NCI-H146 treated with DMSO at 0.1 percent for 48 hours (cell line): ENCODE measurements at regions not wholly inside any gene's neighbourhood (a gene's known extent, or its start where the extent isn't known, plus 50 kb on each side); places are given as distances from the start of the nearest gene placed in this dataset.
"Not testable (repeated sequence)": the region's sequence is repeated elsewhere in the genome, so short reads cannot be mapped to it uniquely, and the experiment has no call there.

Source experiments
- DNase-seq: peaks from one replicate; lab custom pipeline; 2025; ENCODE audit not compliant: unreplicated experiment; lab: John Stamatoyannopoulos, UW

DNA sequence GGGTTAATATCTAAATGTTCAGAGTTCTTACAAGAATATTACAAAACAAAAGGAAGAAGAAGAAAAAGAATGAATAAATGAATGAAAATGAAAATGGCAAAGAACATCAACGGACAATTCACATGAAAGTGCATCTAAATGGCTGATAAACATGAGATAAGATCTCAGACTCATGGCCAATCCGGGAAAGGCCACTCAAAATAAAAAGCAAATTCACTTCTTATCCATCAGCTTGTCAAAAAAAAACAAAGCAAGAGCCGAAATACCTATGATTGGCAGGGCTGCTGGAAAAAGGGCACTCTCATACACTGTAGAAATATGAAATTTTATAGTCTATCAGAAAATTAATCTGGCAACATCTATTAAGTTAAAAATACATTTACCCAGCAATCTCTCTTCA, 103.6 kb upstream of the EDEM3 start:
- DNase-seq, result no peak

DNA sequence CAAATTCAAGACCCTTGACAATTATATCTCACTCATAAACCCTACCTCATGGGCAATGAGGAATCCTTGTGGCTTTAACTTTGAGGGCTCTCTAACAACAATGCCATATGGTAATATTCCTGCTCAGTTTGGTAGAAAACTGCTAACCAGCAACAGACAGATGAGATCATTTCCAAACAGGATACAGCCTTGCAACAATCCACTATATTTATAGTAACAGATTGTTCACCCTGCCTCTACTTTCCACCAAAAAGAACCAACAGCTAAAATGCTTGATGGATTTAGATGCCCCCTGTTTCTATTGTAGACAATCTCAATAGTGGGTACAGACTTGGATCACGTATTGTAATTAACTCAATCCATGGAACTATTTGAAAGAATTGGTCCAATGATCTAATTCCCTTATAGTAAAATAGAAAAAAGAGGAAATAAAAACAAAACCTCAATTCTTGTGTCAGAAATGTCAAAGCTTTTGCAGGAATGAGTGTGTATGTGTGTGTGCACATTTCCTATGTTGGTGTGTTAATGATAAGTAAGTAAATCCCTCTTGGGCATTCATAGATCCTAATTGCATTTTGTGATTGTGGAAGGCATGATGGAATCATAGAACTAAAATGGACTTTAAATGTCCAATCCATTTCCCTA, 100.0 kb upstream of the EDEM3 start:
- no peak for DNase-seq

DNA sequence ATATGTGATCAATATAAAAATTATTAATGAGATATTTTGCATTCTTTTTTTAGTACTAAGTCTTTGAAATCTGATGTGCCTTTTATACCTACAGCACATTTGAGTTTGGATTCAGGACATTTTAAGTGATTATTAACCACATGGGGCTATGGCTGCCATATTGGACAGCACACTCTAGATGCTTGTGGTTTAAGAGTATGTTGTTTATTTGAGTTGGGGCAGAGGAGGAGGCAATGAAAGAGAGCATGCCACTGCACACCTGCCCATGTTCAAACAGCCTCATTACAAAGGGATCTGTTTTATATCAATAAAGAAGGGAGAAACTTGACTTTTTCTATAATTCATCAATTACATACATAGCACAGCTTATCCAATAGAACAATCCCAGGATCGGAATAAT, 99.4 kb upstream of the EDEM3 start:
- no peak for DNase-seq

DNA sequence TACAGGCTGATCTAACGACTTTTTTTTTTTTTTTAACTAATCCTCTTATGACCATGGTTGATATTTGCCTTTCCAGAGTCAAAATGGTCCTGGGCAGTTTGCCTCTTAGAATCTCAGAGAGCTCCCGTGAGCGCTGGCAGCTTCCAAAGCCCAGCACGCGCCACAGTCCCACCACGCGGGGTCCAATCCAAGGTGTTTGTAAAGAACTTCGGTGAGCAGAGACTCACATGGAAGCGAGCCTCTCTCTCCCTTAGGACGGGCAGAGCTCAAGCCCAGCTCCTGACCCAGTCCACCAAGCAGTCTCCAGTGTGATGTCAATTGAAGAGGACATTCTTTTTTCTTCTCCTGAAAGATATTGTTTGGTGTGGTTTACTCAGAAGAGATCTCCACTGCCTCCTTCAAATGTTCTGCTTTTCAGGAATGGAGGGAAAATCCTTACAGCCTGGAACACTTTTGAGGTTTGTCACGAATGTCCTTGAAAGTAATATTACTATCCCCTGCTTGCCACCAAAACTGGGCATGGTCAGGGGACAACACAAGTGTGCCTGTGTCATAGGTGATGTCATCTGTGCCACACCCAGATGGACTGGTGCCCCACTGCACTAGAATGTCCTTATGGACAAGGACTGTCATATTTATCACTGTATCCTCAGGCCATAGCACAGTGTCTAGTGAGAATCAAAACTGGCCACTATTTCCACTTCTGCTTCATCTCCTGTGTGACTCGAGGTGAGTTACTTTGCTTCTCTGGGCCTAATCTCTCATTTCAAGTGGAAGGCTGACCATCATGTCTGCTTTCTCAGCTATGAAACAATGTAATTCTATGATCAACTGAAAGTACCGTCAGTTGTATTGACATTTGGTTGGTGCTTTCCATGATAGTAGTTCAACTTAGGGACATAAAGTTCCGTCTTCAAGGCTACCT, 97.4 kb upstream of the EDEM3 start:
- no peak for DNase-seq

DNA sequence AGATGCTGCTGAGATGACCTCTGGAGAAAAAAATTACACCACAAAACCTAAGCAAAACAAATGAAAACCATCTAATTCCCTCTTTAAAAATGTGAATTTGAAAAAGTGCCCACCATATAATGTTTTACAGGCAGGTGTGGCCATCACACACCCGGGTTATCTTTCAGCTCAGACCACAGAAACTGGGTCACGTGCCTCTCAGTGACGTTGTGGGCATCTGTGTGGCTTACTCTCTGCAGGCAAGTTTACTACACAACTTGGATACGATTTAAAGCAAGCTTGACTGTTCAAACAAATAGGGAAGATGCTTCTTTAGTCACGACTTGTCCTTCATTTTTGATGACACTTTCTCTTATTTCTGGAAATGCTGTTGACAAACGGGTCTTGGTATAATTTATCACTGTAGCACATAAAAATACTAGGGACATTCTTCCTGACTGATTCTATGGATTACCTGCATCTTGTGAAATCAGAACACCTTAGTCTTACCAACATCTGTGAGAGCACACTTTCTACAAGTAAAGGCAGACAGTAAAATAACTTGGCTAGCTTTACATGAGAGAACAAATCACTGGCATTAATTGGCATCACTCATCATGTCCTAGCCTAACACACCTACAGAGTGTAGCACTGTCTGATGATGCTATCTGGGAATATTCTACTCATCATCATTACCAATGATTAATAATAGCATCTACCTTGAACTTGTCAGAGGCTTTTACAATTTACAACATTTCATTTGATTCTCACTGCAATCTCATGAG, 89.3 kb upstream of the EDEM3 start:
- DNase-seq, result no peak

DNA sequence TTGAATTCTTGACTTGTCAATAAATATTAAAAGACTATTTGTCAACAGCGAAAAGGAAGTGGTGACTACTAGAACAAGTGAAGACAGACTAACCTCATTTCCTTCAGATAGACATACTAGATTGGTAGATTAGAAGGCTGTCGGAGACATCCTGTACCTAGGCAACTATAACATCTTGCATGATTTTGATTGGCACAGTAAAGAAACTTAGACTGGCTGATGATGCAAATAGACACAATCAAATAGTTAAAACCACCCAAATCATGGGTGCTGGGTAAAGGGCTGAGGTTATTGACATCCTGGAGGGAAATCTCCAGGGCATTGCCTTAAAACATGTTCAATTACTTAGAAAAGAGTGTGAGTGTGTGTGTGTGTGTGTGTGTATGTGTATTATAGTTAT, 85.9 kb upstream of the EDEM3 start:
- DNase-seq, result no peak

DNA sequence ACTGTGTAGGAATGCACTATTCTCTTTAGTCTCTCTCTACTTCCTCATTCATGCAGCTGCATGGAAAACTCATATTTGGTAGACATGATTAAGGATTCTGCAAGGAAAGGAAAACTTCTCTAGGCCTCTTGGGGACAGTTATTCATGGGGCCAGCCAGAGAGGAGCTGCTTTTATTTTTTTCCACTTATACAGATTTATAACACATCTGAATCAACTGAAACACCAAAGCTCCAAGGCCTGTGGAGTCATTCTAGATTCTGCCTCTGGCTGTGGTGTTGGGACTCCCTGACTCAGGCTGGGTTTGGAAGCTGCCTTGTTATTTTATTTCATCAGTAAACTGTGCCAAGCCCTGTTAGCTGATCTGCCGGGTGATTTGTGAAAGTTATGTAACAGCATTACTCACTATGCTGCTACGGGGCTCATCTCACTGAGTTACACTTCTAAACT, 83.9 kb upstream of the EDEM3 start:
- DNase-seq, result no peak

DNA sequence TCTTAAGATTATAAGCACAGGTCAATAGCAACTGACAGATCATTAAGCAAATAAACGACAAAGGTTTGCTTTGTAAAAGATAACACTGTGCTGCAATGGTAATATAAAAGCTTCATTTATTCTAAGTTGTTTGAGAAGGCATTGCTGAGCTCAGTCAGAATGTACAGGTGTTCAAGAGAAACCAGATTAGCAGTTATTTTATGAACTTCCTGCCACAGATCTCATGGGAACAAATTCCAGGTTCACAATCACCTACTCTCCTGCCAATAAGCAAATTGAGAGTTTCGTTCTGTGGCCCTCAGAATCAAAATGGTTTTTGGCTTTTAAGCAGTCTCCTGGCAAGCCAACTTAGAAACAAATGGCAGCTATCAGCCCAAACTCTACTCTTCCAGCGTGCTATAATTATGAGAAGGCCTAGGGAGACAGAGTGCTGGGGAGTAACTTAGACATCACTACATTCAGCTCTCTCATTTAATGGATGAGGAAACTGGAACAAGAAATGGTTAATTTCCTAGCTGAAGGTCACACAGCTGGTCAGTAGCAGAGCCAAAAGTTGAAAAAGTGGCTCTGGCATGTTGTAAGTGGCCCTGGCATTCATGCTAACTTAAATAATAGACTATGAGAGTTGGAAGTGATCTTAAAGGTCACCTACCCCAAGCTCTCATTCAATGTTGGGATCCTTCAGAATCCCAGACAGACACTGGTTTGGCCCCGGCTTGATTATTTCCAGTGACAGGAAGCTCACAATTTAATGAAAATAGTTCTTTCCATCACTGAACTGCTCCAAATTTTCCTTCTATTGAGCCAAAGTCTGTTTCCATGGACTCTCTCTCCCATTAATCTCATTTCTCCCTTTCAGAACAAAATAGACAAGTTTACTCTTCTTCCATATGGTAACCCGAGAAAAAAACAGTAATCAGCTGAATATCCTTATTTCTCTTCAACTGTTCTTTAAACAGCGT, 82.6 kb upstream of the EDEM3 start:
- no peak for DNase-seq

DNA sequence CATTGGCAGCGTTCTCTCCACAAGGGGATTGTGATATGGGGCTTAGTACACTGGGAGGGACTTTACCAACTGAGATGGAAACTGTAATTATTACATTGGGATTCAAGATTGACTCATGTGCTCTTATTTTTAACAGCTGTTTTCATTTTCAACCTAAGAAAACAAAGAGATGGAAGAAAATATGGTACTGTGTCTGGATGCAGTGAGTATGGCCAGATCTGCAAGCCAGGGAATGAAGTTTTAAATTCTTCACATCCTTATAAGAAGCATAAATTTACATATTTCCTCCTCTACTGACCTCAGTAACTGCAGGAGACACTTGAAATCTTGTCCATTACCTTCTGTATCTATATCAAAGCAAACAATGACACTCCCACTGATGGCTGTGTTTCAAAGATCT, 81.5 kb upstream of the EDEM3 start:
- no peak for DNase-seq

DNA sequence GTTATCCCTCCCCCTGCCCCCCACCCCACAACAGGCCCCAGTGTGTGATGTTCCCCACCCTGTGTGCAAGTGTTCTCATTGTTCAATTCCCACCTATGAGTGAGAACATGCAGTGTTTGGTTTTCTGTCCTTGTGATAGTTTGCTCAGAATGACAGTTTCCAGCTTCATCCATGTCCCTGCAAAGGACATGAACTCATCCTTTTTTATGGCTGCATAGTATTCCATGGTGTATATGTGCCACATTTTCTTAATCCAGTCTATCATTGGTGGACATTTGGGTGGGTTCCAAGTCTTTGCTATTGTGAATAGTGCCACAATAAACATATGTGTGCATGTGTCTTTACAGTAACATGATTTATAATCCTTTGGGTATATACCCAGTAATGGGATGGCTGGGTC, 79.3 kb upstream of the EDEM3 start:
- DNase-seq, result not testable (repeated sequence)

DNA sequence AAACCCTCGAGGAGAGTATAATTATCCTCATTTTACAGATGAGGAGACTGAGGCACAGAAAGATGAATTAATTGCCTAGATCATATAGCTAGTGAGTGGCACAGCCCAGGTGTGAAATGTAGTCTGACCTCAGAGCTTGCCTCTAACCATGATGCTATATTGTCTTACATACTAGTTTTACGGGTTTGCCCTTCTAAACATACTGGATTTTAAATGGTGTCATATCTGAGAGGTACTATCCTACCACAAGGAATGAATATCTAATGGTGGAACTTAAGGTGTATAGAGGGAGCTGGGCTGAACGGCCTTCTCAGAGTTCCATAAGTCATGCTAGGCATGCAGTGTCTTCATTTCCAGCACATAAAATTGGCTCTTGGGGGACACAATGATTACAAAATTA, 77.9 kb upstream of the EDEM3 start:
- DNase-seq, result no peak

DNA sequence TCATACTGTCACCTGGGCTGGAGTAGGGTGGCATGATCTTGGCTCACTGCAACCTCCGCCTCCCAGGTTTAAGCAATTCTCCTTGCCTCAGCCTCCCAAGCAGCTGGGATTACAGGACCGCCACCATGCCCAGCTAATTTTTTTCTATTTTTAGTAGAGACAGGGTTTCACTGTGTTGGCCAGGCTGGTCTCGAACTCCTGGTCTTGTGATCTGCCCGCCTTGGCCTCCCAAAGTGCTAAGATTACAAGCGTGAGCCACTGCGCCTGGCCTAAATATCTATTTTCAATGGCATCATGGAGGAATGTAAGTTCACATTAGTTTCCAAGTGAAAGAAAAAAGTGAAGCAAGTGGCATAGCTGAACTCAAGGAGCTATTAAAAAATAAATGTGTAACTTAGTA, 74.8 kb upstream of the EDEM3 start:
- not testable (repeated sequence) for DNase-seq

DNA sequence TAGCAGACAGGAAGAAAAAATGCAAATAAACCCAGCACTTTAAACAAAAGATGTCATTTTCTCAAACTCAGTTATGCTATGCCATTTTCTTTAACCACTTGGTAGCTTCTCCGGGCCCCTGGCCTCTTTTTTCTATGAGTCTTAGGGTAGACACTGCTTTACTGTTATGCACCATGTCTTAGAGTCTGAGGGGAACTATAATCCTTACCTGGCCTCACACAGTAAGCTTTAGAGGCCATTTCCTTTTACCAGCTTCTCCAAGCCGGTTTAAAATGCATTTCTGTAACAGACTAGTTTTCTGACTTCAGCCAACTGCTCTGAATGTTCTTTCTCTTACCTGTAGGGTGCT, 73.7 kb upstream of the EDEM3 start:
- DNase-seq, result no peak

DNA sequence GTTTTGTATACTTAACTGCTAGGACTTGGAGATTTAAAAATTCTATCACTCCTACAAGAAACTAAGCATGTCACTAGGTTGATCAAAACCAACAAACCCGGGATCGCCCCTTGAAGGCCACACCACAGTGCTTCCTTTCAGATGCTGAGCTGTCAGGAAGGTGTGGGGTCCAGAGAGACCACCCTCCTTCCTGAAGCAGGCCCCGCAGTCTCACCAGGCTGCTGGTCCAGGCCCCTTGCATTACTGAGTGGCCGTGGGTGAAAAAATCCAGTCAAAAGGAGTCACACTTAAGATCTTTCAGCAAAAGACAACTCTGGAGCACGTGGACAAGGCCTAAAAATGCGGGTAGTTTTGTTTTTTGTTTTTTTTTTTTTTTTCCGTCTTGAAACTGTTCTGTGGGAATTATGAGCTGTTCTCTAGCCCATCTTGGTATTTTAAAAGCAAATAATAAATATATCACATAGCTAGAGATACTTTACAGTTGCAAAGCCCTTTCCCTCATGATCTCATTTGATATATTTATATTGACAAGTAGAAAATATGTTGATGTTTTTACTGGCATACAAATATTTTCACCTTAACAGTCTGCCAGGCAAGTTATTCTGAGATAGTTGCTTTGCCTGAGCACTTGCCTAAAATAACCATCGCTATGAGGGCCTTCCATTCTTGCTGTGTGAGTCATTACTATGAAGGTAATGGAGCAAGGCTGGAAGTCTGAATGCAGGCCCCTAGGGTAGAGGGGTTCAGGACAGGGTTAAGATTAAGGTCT, 73.1 kb upstream of the EDEM3 start:
- no peak for DNase-seq

DNA sequence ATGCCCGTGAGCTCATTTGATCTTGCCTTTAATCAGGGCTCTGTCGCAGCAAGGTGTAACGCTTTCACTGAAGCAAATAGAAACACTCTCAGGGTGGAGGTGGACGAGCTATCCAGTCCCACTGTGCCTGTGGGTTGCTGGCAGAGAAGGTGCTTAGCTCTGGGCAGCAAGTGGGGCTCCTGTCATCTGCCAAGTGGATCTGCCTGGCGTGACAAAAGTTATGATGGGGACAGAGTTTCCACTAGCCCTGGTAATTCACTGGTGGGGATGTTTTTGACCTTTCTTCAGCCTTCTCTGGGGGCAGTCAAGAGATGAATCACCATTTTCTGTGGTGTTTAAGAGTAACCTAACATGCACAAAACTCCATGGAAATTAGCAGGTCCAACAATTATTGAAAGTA, 71.3 kb upstream of the EDEM3 start:
- no peak for DNase-seq

DNA sequence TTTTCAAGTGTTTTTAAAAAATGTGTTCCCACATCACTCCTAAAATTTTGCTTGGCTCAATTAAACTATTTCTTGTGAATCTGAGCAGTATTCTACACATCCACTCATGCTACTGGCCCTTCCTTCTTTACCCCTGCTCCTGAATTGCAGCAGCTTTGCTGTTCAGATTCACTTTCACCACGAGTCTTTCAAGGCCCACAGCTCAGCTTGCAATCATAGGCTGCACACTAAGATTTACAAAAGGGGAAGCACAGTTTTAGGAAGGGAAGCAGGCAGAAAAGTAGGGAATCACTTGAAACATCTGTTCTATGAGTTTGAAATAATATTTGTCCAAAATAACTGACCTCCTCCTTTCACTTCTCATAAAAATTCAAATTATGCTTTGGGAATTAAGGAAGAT, 70.9 kb upstream of the EDEM3 start:
- DNase-seq, result no peak

DNA sequence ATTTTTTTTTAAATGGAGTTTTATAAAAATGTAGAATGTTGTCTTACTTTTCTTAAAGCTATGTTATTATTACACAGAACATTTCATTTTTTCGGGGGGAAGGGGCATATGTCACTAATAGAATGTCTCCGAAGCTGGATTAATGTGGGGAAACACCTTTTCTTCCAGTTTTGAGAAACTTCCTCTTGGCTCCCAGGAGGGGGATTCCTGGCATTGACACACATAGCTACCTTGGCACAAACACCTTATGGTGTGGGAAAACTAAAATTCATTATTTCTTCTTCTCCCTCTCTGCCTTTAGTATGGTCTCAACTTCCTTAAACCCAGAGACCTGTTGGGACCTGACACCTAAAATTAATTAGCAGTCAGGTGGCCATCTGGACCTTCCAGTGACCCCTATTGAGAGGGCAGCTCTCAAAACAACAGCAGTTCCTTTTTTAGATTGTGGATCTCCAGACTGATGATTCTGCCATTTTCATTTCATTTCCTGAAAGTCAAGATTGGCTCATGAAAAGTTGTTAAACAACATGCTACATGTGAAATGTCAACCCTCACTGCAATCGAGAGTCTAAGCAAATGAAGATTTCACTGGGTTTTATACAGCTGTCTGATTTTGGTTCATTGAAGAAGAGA, 70.1 kb upstream of the EDEM3 start:
- no peak for DNase-seq

DNA sequence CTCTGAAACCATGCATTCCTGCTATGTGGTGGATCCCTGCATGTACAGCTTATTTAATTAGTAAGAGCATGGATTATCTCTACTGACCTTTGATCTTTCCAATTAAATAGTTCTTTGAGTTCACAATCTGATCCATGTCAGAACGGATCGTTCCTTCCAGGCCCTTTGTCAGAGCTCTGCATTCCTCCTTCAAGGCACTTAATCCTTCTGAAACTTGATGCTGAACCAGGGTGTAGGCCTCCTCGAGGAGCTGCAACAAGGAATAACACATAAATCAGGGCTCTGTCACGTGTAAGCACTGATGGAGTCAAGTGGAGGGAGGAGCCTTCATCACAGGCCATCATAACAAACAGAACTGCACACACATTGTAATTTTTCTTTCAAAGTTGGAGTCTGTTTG, 68.4 kb upstream of the EDEM3 start:
- DNase-seq, result no peak

DNA sequence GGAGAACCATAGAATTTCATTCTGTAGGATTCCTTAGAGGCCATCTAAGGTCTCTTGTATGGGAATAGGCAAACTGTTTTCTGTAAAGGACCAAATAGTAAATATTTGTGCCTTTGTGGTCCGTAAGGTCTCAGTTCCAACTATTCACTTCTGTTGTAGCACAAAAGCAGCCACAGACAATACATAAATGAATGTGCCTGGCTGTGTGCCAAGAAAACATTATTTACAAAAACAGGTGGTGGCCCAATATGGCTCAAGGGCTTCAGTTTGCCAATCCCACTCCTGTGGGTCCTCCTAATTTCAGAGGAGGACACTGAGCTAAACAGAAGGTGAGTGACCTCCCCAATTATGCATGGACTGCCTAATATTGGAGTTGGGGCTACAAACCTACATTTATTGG, 67.6 kb upstream of the EDEM3 start:
- DNase-seq, result no peak

DNA sequence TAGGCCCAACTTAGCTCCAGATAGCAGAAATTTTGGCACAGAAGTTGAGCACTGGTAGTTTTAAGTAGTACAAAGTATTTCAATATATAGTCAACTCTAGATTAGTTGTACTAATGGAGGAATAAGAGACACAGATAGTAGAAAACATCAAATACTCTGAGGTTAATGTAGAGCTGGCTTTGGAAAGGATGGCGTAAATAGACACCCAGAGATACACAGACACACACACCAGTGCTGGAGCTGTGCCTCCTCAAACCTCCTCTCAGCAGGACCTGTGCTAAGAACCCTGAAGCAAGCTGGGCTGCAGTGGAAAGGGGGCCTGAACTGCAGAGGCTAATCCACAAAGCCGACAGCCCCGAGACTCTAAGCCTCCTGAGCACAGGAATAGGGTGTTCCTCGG, 67.0 kb upstream of the EDEM3 start:
- no peak for DNase-seq
